GM12864 (cell line): ENCODE measurements at regions not wholly inside any gene's neighbourhood (a gene's known extent, or its start where the extent isn't known, plus 50 kb on each side); places are given as distances from the start of the nearest gene placed in this dataset.
"Not testable (repeated sequence)": the region's sequence is repeated elsewhere in the genome, so short reads cannot be mapped to it uniquely, and the experiment has no call there.

Experiments used
- DNase-seq: peaks from one replicate; pipeline ENCODE4 v3.0.0-alpha.2; 2011; ENCODE audit warnings: low read depth
- H3K4me3 ChIP-seq: 2 replicates; pipeline ENCODE4 v1.5.1; 2011; ENCODE audit warnings: mild to moderate bottlenecking, low read depth, low read length, control low read depth
- CTCF ChIP-seq: IDR thresholded peaks from 2 replicates; pipeline ENCODE4 v1.5.1; 2011; ENCODE audit warnings: low read depth, mild to moderate bottlenecking, moderate library complexity, low read length, control low read depth, inconsistent platforms; ENCODE audit errors: missing control alignments

- no peak for DNase-seq
- no peak for TF ChIP-seq CTCF
- no peak overlapping the region for H3K4me3 ChIP-seq
These were observed 74.0 kb upstream of the RALGAPA2 start for GRCh38 chr20:20786428-20786827.

GRCh38 chr20:20785226-20785625 lies 72.8 kb upstream of the RALGAPA2 start:
- no peak overlapping the region for H3K4me3 ChIP-seq
- TF ChIP-seq CTCF = no peak
- DNase-seq = no peak

- not testable (repeated sequence) for DNase-seq, H3K4me3 ChIP-seq
These were observed 72.0 kb upstream of the RALGAPA2 start for GRCh38 chr20:20784450-20784849.

- H3K4me3 ChIP-seq = no peak overlapping the region
- no peak for TF ChIP-seq CTCF
- no peak for DNase-seq
These were observed 71.0 kb upstream of the RALGAPA2 start for GRCh38 chr20:20783450-20783849.

- TF ChIP-seq CTCF = no peak
These were observed 70.3 kb upstream of the RALGAPA2 start for GRCh38 chr20:20782755-20783154.

GRCh38 chr20:20782231-20782630 lies 69.8 kb upstream of the RALGAPA2 start:
- TF ChIP-seq CTCF = no peak
- DNase-seq = no peak
- no peak overlapping the region for H3K4me3 ChIP-seq

More at GRCh38 chr20:20782755-20783154, 70.3 kb upstream of the RALGAPA2 start:
- no peak for DNase-seq
- H3K4me3 ChIP-seq = no peak overlapping the region

- no peak for TF ChIP-seq CTCF
- DNase-seq = no peak
- no peak overlapping the region for H3K4me3 ChIP-seq
These were observed 68.6 kb upstream of the RALGAPA2 start for GRCh38 chr20:20781029-20781428.
